Neural cell (in vitro differentiated cells): ENCODE measurements at regions not wholly inside any gene's neighbourhood (a gene's known extent, or its start where the extent isn't known, plus 50 kb on each side); places are given as distances from the start of the nearest gene placed in this dataset.

Experiments used
- H2AFZ ChIP-seq: fragments of 200-600, 300-800 bp; sonication (generic), shearing (Covaris generic); 2 replicates; pipeline ENCODE4 v1.6.0; 2014; ENCODE audit warnings: low read depth, mild to moderate bottlenecking, antibody characterized with exemption, low read length, moderate library complexity
- H3F3A ChIP-seq: fragments of 200-600 bp; shearing (Covaris generic); 2 replicates; pipeline ENCODE4 v1.6.1; 2016; ENCODE audit warnings: mild to moderate bottlenecking, moderate library complexity, mixed read lengths, antibody characterized with exemption, low read length; ENCODE audit not compliant: insufficient read depth, poor library complexity, severe bottlenecking
- H3K27ac ChIP-seq: fragments of 200-600, 300-800 bp; sonication (generic), shearing (Covaris generic); 2 replicates; pipeline ENCODE4 v1.5.1; 2014; ENCODE audit warnings: mild to moderate bottlenecking, low read length, moderate library complexity
- H3K27me3 ChIP-seq: fragments of 300-800, 200-600 bp; sonication (generic), shearing (Covaris generic); 2 replicates; pipeline ENCODE4 v1.6.0; 2014; ENCODE audit warnings: mild to moderate bottlenecking, low read depth, low read length, moderate library complexity; ENCODE audit not compliant: insufficient read depth
- H3K36me3 ChIP-seq: fragments of 300-800, 200-600 bp; sonication (generic), shearing (Covaris generic); 2 replicates; pipeline ENCODE4 v1.5.1; 2014; ENCODE audit warnings: mild to moderate bottlenecking, antibody characterized with exemption, low read length, moderate library complexity; ENCODE audit not compliant: insufficient read depth
- H3K4me2 ChIP-seq: fragments of 300-800, 200-600 bp; sonication (generic), shearing (Covaris generic); 2 replicates; pipeline ENCODE4 v1.6.0; 2014; ENCODE audit warnings: mild to moderate bottlenecking, low read length
- H3K4me3 ChIP-seq: fragments of 300-800, 200-600 bp; sonication (generic), shearing (Covaris generic); 2 replicates; pipeline ENCODE4 v1.5.1; 2014; ENCODE audit warnings: mild to moderate bottlenecking, low read length, moderate library complexity
- H3K79me2 ChIP-seq: fragments of 200-600 bp; shearing (Covaris generic); replicated peaks from 2 replicates; pipeline ENCODE4 v1.6.0; 2014; ENCODE audit warnings: mild to moderate bottlenecking, low read length, moderate library complexity; ENCODE audit not compliant: insufficient read depth
- H3K9ac ChIP-seq: fragments of 300-800, 200-600 bp; sonication (generic), shearing (Covaris generic); 2 replicates; pipeline ENCODE4 v1.6.1; 2016; ENCODE audit warnings: mild to moderate bottlenecking, low read length, mixed read lengths
- H3K9me2 ChIP-seq: fragments of 200-600 bp; shearing (Covaris generic); 2 replicates; pipeline ENCODE4 v1.6.1; 2016; ENCODE audit warnings: mild to moderate bottlenecking, low read length, mixed read lengths; ENCODE audit not compliant: insufficient read depth
- H3K9me3 ChIP-seq: fragments of 200-600, 300-800 bp; sonication (generic), shearing (Covaris generic); 2 replicates; pipeline ENCODE4 v1.6.1; 2016; ENCODE audit warnings: mild to moderate bottlenecking, mixed run types, low read length, moderate library complexity, mixed read lengths
- H4K20me1 ChIP-seq: fragments of 200-600 bp; shearing (Covaris generic); 2 replicates; pipeline ENCODE4 v1.6.1; 2016; ENCODE audit warnings: mild to moderate bottlenecking, mixed run types; ENCODE audit not compliant: insufficient read depth
- EP300 ChIP-seq: fragments of 450-650 bp; conservative IDR thresholded peaks from 2 replicates; pipeline ENCODE4 v1.6.1; 2014; ENCODE audit warnings: antibody characterized with exemption, mild to moderate bottlenecking, moderate library complexity; ENCODE audit not compliant: poor library complexity, severe bottlenecking
- EZH2 ChIP-seq: fragments of 200-600, 300-800 bp; shearing (Covaris generic), sonication (generic); IDR thresholded peaks from 2 replicates; pipeline ENCODE4 v1.6.1; 2014; ENCODE audit warnings: antibody characterized with exemption, low read length, borderline replicate concordance, mild to moderate bottlenecking; ENCODE audit not compliant: insufficient read depth, poor library complexity, severe bottlenecking
- MXI1 ChIP-seq: fragments of 450-650 bp; conservative IDR thresholded peaks from 2 replicates; pipeline ENCODE4 v1.6.1; 2014; ENCODE audit warnings: antibody characterized with exemption, mild to moderate bottlenecking; ENCODE audit not compliant: poor library complexity, severe bottlenecking
- POLR2AphosphoS5 ChIP-seq: IDR thresholded peaks from 2 replicates; pipeline ENCODE4 v1.6.1; 2012
- RAD21 ChIP-seq: fragments of 450-650 bp; conservative IDR thresholded peaks from 2 replicates; pipeline ENCODE4 v1.6.1; 2014; ENCODE audit warnings: antibody characterized with exemption, mild to moderate bottlenecking, moderate library complexity
- SMC3 ChIP-seq: fragments of 450-650 bp; conservative IDR thresholded peaks from 2 replicates; pipeline ENCODE4 v1.6.1; 2014; ENCODE audit warnings: antibody characterized with exemption, mild to moderate bottlenecking, moderate library complexity; ENCODE audit not compliant: poor library complexity
- TAF1 ChIP-seq: IDR thresholded peaks from 2 replicates; pipeline ENCODE4 v1.6.1; 2012; ENCODE audit warnings: low read depth
- TF ChIP-seq, protein P1 (sequence below): fragments of 450-650 bp; IDR thresholded peaks from 2 replicates; pipeline ENCODE4 v1.5.1; 2014; ENCODE audit warnings: antibody characterized with exemption, mild to moderate bottlenecking, moderate library complexity; ENCODE audit not compliant: poor library complexity, severe bottlenecking
- TF ChIP-seq, protein P2 (sequence below): IDR thresholded peaks from 2 replicates; pipeline ENCODE4 v1.6.1; 2012; ENCODE audit warnings: borderline replicate concordance

DNA sequence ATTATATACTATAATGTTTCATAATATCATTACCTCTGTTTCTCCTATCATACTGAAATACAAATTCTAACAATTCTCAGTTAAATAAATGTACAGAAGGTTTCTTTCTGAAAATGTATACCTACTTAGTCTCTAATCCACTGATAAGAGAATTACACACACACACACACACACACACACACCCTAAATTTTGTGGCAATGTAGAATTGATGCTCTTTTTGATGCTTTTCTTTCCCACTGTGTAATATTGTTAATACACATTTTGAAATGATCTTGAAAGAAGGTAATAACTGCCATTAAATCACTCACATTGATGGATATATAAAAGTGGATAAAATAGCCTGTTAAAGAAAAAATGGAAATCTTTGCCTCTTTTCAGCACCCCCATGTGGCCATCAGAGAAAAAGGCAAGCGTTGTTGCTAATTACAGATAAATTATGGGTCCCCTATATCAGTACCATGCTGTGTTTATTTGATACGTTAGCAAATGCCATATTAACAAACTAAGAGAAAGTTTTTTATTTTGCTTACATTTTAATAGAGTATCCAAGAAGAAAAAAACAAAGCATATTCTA lies 76.6 kb upstream of the VGLL2 start:
- H3K79me2 ChIP-seq: no peaks in the 10 kb centered on the region
- no peak overlapping the region for H3K4me3 ChIP-seq
- no peaks in the 10 kb centered on the region for H3F3A ChIP-seq
- H3K27me3 ChIP-seq: no peaks in the 10 kb centered on the region
- H3K9me3 ChIP-seq: no peaks in the 10 kb centered on the region
- no peaks in the 10 kb centered on the region for H4K20me1 ChIP-seq
- no peaks in the 10 kb centered on the region for H3K36me3 ChIP-seq
- no peak overlapping the region for H3K27ac ChIP-seq
- H3K9ac ChIP-seq: no peak overlapping the region
- no peak overlapping the region for H3K4me2 ChIP-seq
- H3K9me2 ChIP-seq: no peaks in the 10 kb centered on the region
- no peak overlapping the region for H2AFZ ChIP-seq
- no peak for TF ChIP-seq TAF1
- TF ChIP-seq, protein P1, sequence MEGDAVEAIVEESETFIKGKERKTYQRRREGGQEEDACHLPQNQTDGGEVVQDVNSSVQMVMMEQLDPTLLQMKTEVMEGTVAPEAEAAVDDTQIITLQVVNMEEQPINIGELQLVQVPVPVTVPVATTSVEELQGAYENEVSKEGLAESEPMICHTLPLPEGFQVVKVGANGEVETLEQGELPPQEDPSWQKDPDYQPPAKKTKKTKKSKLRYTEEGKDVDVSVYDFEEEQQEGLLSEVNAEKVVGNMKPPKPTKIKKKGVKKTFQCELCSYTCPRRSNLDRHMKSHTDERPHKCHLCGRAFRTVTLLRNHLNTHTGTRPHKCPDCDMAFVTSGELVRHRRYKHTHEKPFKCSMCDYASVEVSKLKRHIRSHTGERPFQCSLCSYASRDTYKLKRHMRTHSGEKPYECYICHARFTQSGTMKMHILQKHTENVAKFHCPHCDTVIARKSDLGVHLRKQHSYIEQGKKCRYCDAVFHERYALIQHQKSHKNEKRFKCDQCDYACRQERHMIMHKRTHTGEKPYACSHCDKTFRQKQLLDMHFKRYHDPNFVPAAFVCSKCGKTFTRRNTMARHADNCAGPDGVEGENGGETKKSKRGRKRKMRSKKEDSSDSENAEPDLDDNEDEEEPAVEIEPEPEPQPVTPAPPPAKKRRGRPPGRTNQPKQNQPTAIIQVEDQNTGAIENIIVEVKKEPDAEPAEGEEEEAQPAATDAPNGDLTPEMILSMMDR: peak; percentile 52
- TF ChIP-seq EZH2: no peak
- no peak for TF ChIP-seq EP300
- no peak for TF ChIP-seq POLR2AphosphoS5
- TF ChIP-seq RAD21: peak; percentile 32
- TF ChIP-seq, protein P2, sequence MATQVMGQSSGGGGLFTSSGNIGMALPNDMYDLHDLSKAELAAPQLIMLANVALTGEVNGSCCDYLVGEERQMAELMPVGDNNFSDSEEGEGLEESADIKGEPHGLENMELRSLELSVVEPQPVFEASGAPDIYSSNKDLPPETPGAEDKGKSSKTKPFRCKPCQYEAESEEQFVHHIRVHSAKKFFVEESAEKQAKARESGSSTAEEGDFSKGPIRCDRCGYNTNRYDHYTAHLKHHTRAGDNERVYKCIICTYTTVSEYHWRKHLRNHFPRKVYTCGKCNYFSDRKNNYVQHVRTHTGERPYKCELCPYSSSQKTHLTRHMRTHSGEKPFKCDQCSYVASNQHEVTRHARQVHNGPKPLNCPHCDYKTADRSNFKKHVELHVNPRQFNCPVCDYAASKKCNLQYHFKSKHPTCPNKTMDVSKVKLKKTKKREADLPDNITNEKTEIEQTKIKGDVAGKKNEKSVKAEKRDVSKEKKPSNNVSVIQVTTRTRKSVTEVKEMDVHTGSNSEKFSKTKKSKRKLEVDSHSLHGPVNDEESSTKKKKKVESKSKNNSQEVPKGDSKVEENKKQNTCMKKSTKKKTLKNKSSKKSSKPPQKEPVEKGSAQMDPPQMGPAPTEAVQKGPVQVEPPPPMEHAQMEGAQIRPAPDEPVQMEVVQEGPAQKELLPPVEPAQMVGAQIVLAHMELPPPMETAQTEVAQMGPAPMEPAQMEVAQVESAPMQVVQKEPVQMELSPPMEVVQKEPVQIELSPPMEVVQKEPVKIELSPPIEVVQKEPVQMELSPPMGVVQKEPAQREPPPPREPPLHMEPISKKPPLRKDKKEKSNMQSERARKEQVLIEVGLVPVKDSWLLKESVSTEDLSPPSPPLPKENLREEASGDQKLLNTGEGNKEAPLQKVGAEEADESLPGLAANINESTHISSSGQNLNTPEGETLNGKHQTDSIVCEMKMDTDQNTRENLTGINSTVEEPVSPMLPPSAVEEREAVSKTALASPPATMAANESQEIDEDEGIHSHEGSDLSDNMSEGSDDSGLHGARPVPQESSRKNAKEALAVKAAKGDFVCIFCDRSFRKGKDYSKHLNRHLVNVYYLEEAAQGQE: no peak
- peak; percentile 50 for TF ChIP-seq SMC3
- no peak for TF ChIP-seq MXI1

DNA sequence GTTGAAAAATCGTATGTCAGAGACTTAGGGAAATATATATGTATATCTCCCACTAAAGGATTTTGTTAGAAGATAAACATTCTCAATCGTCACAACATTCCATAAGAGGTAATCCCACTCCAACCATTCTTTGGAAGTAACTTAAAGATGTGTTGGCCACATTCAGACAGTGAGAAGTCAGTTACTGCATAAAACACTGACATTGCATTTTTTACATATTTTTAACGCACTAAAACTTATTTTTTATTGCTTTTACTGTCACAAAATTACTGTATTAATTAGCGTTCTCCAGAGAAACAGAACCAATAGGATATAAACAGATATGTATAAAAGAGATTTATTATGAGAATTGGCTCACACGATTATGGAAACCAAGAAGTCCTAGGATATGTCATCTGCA lies 74.3 kb upstream of the VGLL2 start:
- no peaks in the 10 kb centered on the region for H4K20me1 ChIP-seq
- no peaks in the 10 kb centered on the region for H3K27me3 ChIP-seq
- no peak overlapping the region for H2AFZ ChIP-seq
- no peaks in the 10 kb centered on the region for H3F3A ChIP-seq
- no peak for TF ChIP-seq MXI1
- no peak for TF ChIP-seq EP300
- TF ChIP-seq POLR2AphosphoS5: no peak
- TF ChIP-seq, protein P1: no peak
- no peak for TF ChIP-seq TAF1
- no peak for TF ChIP-seq RAD21
- TF ChIP-seq, protein P2: no peak
- no peak for TF ChIP-seq SMC3
- TF ChIP-seq EZH2: no peak
- H3K27ac ChIP-seq: no peak overlapping the region
- no peaks in the 10 kb centered on the region for H3K36me3 ChIP-seq
- no peak overlapping the region for H3K4me2 ChIP-seq
- no peaks in the 10 kb centered on the region for H3K9me3 ChIP-seq
- H3K9me2 ChIP-seq: no peaks in the 10 kb centered on the region
- no peak overlapping the region for H3K4me3 ChIP-seq
- H3K9ac ChIP-seq: no peak overlapping the region
- H3K79me2 ChIP-seq: no peaks in the 10 kb centered on the region
